Peyer's patch (tissue), 4 donors: ENCODE measurements at regions not wholly inside any gene's neighbourhood (a gene's known extent, or its start where the extent isn't known, plus 50 kb on each side); places are given as distances from the start of the nearest gene placed in this dataset.

Source experiments
- POLR2A ChIP-seq, 2 donors: fragments of 450-650 bp; IDR thresholded peaks; one replicate each; pipeline ENCODE4 v1.5.1; 2017; ENCODE audit warnings: antibody characterized with exemption in 2 of 2, mild to moderate bottlenecking in 2 of 2, moderate library complexity in 2 of 2
- TF ChIP-seq, protein P1 (sequence below), 6 experiments: fragments of 450-650 bp in 4 of 6; fragments of 200-600 bp in 2 of 6; sonication (generic) in 1 of 6; IDR thresholded peaks; one replicate each; pipeline ENCODE4 v1.5.1; 2017 to 2019; ENCODE audit warnings: antibody characterized with exemption in 6 of 6, mild to moderate bottlenecking in 3 of 6, moderate library complexity in 1 of 6

DNA sequence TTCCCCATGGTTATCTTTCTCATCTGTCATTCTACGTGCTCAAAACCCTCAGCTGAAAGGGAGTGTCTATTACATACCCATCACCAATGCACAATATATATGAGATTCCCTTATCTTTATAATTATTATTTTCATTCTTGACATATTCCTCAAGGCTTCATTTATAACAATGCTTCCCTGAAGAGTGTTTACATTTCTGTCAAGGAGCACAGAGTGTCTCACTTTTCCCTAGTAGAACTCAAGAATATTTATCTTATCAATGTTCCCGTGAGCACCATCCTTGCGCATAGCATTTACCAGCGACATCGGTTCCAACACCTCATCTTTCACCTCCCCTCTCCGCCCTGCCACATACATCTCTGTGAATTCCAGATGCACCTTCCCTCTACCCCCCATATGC lies 250.6 kb downstream of the PLA2G4A start:
- TF ChIP-seq, protein P1, sequence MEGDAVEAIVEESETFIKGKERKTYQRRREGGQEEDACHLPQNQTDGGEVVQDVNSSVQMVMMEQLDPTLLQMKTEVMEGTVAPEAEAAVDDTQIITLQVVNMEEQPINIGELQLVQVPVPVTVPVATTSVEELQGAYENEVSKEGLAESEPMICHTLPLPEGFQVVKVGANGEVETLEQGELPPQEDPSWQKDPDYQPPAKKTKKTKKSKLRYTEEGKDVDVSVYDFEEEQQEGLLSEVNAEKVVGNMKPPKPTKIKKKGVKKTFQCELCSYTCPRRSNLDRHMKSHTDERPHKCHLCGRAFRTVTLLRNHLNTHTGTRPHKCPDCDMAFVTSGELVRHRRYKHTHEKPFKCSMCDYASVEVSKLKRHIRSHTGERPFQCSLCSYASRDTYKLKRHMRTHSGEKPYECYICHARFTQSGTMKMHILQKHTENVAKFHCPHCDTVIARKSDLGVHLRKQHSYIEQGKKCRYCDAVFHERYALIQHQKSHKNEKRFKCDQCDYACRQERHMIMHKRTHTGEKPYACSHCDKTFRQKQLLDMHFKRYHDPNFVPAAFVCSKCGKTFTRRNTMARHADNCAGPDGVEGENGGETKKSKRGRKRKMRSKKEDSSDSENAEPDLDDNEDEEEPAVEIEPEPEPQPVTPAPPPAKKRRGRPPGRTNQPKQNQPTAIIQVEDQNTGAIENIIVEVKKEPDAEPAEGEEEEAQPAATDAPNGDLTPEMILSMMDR (IDR thresholded peaks at IDR 0.05): no peak
- no peak for TF ChIP-seq POLR2A (IDR thresholded peaks at IDR 0.05)
